NAMALWA (cell line): ENCODE measurements at regions not wholly inside any gene's neighbourhood (a gene's known extent, or its start where the extent isn't known, plus 50 kb on each side); places are given as distances from the start of the nearest gene placed in this dataset.

Source experiments
- DNase-seq: peaks from one replicate; pipeline ENCODE4 v3.0.0-alpha.2; 2015; ENCODE audit warnings: low spot score

GRCh38 chr15:62802612-62803011, 239.9 kb upstream of the TPM1 start:
- DNase-seq = no peak

DNA sequence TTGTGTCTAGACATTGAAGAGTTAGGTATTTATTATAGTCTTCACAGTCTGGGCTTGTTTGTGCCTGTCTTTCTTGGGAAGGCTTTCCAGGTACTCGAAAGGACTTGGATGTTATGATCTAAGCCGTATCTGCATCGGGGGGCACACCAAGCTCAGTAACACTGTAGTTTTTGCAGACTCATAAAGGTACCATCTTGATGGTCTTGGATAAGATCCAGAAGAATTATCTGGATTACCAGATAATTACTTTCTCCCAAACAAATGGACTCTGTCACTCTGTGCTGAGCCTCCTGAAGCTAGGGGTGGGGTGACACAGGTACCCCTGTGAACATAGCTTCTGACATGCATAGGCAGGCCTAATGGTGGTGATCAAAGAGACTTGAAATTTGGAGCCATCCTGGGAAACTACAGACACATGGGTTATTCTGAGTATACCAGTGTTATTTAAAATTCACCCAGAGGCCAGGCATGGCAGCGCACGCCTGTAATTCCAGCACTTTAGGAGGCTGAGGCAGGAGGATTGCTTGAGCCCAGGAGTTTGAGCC, 238.6 kb upstream of the TPM1 start:
- no peak for DNase-seq

DNA sequence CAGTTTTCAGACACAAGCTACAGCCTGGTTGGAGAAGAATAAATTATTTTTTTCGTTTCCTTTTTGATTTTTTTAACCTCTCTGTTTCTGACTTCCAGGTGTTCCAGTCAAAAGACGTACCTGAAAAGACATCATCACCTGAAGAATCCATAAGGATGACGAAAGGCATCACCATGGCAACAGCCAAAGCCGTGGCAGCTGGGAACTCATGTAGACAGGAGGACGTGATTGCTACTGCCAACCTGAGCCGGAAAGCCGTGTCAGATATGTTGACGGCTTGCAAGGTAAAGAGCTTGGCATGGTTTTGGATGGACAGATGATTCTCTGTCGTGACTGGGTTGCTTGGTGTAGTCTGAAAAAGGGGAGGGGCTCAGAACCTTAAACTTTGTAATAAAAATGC, 237.0 kb upstream of the TPM1 start:
- no peak for DNase-seq

- no peak for DNase-seq
Observed at GRCh38 chr15:62807539-62808130, 234.9 kb upstream of the TPM1 start.

GRCh38 chr15:62809115-62809967, 233.2 kb upstream of the TPM1 start:
- DNase-seq = no peak

GRCh38 chr15:62809968-62810260, 232.6 kb upstream of the TPM1 start:
- DNase-seq = no peak

DNA sequence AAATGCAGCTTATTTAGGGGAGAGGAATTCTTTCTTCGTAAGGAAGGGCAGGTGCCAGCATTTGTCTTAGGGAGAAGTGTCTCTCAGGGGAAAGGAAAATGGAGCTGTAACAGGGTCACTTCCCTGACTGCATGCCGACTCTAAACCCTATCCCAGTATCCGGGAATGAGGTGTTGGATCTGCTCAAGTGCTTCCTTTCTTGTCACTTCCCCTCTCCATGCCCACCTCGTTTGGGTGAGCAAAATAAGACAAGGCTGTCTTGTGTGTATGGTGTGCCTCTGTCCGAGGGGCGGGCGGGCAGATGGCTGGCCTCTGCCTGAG, 230.1 kb upstream of the TPM1 start:
- no peak for DNase-seq

DNA sequence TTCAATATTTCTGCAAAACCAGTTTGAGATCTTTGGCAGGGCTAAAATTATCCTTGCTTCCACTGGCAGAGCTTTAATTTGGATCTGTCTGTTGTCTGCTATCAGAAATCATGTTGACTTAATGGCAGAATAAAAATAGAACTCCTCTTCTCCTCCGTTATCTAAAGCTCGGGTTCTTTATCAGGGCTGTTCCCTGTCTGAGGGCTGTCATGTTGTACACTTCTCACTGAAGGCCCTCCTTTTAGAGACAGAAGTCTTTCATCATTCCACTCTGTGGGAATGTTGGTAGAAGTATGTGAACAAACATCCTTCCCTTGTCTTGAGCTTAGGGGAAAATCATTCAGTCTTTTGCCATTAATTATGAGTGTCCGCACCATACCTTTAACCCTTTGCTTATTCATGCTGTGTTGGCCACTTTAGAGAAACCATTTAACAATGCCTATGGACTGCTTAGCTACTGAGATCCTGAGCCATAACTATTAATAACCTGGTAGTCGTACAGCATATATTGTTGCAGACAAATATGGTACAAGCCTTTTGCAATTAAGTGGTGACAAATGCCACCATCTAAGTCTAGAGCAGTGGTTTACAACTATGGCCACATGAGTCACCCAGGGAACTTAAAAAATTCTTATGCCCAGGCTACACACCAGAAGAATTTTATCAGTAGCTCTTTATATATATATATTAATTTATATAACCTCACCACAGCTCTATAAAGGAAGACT, 226.0 kb upstream of the TPM1 start:
- no peak for DNase-seq

DNA sequence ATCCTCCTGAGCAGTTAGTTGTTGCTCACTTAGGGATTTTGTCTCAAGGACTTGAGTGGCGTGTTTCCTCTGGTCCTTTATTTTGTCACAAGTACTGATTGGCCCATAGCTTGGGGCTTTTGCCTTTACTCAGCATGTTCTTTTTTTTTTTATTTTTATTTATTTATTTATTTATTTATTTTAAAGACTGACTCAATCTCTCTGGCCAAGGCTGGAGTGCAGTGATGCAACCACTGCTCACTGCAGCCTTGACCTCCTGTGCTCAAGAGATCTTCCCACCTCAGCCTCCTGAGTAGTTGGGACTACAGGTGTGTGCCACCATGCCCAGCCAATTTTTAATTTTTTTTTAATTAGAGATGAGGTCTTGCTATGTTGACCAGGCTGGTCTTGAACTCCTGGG, 223.9 kb upstream of the TPM1 start:
- no peak for DNase-seq

GRCh38 chr15:62821384-62822131, 221.0 kb upstream of the TPM1 start:
- no peak for DNase-seq

DNA sequence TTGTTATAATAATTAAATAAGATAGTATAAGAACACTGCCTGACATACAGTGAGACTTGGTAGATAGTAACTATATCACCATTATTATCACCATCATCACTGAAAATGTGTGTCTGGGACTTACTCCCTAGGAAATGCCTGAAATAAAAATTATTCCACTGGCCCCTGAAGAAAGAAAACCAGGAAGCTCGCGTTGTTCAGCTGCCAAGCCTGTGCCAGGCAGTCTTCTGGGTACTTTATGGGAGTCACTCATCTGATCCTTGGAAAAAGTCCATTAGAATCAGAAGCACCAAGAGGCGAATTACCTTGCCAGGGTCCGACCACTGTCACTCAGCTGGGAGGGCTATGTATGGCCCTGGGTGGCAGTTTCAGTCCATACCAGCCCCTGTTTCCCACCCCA, 220.3 kb upstream of the TPM1 start:
- no peak for DNase-seq

DNA sequence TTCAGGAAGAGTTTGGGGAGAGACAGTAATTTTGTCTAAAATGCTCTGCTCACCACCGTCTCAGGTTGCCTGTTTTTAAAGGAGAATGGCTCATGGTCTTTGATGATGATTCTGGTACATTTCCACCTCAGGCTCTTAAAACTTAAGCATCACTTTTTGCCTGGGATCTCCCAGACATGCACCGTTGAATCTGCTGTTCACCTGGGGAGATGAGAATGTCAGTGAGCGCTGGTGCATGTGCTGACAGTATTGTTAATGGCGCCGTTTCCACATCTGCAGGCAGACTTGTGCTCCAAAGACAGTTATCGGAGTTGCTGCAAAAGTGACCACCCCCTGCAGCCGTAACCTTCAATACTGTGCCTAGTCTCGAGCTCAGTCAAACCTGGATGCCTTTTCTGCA, 219.0 kb upstream of the TPM1 start:
- DNase-seq = no peak

GRCh38 chr15:62824111-62825015, 218.2 kb upstream of the TPM1 start:
- no peak for DNase-seq

- no peak for DNase-seq
Observed at GRCh38 chr15:62825191-62825590, 217.4 kb upstream of the TPM1 start.

- DNase-seq = no peak
Observed at GRCh38 chr15:62826561-62826960, 216.0 kb upstream of the TPM1 start.

DNA sequence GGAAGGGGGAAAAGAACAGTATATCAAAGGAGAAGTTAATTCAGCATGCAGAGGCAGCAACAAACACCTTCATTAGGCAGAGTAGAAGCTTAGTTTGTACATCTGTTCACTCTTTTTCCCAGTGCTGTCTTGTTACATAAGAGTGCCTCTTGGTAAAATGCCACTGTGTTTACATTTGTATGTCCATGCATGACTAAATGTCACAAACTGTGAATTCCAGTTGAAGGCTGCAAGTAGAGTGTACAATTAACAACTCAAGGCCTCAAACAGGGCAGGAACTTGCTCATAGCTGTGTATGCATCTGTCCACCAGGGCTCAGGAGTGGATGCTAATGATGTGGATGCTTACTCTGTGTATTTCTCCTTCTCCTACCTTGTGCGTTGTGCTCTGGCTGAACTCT, 214.2 kb upstream of the TPM1 start:
- no peak for DNase-seq

DNA sequence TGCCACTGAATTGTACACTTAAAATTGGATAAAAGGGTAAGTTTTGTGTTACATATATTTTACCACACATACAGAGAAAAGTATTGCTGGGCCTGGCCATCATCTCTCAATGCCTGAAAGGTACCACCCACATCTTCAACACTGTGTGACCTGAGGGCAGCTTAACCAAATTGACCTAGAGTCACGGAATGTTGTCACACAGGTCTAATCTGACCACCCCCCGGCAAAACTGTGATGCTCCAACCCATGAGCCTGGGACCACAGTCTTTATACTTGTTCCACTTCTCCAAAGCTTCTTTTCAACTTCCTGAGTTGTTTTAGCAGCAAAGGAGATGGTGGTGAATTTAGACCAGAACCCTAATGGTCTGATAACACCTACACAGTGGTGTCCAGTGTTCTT, 210.3 kb upstream of the TPM1 start:
- DNase-seq = no peak

DNA sequence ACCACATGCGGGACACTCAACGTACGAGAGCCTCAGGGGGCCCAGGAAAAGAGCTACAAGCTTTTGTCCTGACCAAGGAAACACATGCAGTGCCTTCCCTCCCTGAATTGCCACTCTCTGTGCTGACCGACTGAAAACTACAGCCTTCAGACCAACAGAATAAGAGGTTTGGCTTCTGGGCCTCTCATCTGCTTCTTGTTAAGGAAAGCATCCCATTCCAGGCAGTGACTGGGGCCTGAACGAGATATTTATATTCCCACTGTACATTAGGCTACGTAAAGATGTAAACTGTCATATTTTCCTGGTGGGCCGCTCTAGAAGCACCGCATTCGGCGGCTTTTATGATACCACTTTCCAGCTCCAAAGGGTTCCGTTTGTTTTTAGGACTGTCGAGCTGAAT, 208.9 kb upstream of the TPM1 start:
- DNase-seq = no peak

DNA sequence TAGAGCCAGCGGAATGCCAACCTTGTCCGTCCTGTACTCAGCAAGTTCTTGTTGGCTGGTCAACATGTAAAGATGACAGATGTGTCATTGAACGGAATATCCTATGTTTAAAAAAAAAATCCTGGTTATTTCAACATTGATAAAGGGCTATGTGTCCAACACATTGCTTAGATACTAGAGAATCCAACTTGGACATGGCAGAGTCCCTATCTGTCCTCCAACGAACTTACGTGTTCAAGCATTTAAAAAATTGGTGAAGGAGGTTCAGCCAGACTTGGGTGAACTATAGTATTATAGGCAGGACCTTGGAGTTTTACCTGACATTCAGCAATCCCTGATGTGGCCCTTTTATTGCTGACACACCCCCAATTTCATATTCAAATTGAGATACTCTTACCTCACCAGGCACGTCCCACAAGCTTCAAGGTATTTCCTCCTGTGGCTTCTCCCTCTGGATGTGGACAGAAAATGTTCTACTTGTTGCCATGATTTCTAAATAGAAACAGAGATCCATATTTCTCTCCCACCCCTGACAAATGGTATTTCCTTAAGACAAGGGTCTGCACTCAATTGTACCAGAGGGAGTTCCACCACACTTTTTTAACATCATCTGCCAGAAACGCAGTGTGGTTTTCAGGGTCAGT, 207.7 kb upstream of the TPM1 start:
- DNase-seq = no peak

GRCh38 chr15:62835351-62835750, 207.2 kb upstream of the TPM1 start:
- DNase-seq = no peak

DNA sequence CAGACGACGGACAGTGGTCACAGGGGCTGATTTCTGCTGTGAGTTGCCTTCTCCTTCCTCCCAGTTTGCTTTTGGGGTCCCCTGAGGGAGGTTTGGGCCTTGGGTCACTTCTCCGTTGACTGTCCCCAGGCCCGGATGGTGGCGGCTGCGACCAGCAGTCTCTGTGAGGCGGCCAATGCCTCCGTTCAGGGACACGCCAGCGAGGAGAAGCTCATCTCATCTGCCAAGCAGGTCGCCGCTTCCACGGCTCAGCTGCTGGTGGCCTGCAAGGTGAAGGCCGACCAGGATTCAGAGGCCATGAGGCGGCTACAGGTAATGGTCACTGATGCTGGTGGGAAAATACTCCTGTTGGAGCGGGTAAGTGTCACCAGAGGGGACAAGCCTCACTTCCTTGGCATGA, 206.8 kb upstream of the TPM1 start:
- DNase-seq = no peak
